Activated CD8-positive, alpha-beta memory T cell treated with anti-CD3 and anti-CD28 coated beads for 24 hours (primary cell): ENCODE measurements at regions not wholly inside any gene's neighbourhood (a gene's known extent, or its start where the extent isn't known, plus 50 kb on each side); places are given as distances from the start of the nearest gene placed in this dataset.
"Not testable (repeated sequence)": the region's sequence is repeated elsewhere in the genome, so short reads cannot be mapped to it uniquely, and the experiment has no call there.

ENCODE experiments used
- DNase-seq: peaks from one replicate; pipeline ENCODE4 v3.0.0-alpha.2; 2020

- DNase-seq, result no peak
Measured at GRCh38 chr14:105927096-105928060, 401.0 kb downstream of the TMEM121 start.

- not testable (repeated sequence) for DNase-seq
Measured at GRCh38 chr14:105928171-105929111, 402.1 kb downstream of the TMEM121 start.

- no peak for DNase-seq
Measured at GRCh38 chr14:105929327-105930081, 403.1 kb downstream of the TMEM121 start.

- DNase-seq, result peak; percentile 49
Measured at GRCh38 chr14:105930572-105930971, 404.2 kb downstream of the TMEM121 start.

GRCh38 chr14:105931808-105932483 lies 405.6 kb downstream of the TMEM121 start:
- peak; percentile 61 for DNase-seq

DNA sequence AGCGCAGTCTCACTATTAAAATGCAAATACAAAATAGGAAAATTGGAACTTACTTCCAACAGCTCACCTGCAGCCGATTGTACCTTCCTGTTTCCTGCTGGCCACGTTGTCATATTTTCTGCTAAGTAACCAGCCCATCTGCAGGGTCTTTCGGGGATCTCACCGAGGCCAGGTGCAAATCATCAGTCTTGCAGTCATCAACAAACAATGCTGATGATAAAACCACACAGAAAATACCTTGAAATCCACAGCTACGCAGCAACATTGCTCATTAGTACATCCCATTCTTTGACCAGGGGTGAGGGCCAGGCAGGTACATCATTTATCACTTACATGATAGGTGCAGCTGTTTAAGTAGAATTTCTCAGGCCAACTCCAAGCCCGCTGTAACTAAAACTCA lies 406.9 kb downstream of the TMEM121 start:
- no peak for DNase-seq

- peak; percentile 44 for DNase-seq
Measured at GRCh38 chr14:105935384-105935783, 409.0 kb downstream of the TMEM121 start.

GRCh38 chr14:105937253-105938054 lies 411.1 kb downstream of the TMEM121 start:
- DNase-seq, result peak; percentile 43

DNA sequence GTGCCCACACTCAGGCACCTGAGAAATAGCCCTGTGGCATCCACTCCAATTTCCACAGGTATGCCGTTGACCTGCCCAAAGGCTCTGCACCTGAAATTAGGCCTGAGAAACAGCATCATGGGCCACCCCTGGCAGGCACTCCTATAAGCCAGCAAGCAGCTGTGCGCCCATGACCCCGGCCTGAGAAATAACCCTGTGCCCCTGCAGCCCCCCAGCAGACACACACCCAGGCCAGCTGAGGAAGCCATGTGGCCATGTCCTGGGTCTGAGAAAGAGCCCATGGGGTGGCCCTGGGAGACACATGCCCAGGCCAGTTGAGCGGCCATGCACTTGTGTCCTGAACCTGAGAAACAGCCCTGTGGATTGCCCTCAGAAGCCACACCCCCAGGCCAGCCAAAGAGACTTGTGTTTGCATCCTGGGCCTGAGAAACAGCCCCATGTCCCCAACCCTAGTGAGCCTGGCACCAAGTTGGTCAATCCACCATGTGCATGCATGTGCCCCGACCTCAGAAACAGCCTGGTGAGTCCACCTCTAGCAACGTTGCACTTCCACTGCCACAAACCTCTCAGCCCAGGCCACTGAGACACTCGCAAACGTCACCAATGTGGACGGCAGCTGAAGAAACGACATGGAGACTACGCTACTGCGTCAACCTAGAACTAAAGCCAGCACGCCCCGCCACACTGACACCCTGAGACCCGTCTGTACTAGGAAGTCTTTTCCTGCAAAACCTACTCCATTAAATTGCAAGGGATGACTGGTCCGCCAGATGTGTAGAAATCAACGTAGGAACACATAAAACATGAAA lies 411.9 kb downstream of the TMEM121 start:
- peak; percentile 35 for DNase-seq

- no peak for DNase-seq
Measured at GRCh38 chr14:105938959-105939358, 412.6 kb downstream of the TMEM121 start.

GRCh38 chr14:105939810-105940508 lies 413.6 kb downstream of the TMEM121 start:
- peak; percentile 54 for DNase-seq

DNA sequence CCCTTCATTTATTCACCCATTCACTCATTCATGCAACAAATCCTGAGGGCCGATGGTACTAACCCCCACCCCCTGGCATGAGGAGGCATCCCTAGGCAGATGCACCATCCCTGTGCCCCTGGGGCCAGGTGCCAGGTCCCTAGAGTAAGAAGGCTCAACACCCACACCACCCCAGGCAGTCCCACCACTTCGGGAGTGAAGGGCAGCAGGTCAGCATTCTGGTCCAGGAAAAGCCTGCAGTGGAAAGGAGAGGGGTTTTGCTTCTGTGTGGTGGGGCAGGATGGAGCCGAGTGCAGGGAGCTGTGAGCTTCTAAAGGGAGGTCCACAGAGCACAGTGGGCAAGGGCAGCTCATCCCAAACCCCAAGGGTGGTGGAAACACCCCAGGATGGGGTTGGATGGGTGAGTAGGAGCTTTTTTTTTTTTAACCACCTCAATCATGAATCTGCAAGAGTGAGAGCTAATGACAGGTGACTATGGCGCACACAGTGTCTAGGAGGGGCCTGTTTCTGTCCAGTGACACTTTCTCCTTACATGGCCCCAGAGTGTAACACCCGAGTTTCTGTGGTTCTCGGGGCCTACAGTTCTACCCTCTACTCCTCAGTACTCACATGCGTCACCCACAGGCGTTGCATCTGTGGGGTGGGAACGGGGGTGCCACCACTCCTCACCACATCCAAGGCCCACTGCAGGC lies 414.3 kb downstream of the TMEM121 start:
- DNase-seq, result peak; percentile 47

DNA sequence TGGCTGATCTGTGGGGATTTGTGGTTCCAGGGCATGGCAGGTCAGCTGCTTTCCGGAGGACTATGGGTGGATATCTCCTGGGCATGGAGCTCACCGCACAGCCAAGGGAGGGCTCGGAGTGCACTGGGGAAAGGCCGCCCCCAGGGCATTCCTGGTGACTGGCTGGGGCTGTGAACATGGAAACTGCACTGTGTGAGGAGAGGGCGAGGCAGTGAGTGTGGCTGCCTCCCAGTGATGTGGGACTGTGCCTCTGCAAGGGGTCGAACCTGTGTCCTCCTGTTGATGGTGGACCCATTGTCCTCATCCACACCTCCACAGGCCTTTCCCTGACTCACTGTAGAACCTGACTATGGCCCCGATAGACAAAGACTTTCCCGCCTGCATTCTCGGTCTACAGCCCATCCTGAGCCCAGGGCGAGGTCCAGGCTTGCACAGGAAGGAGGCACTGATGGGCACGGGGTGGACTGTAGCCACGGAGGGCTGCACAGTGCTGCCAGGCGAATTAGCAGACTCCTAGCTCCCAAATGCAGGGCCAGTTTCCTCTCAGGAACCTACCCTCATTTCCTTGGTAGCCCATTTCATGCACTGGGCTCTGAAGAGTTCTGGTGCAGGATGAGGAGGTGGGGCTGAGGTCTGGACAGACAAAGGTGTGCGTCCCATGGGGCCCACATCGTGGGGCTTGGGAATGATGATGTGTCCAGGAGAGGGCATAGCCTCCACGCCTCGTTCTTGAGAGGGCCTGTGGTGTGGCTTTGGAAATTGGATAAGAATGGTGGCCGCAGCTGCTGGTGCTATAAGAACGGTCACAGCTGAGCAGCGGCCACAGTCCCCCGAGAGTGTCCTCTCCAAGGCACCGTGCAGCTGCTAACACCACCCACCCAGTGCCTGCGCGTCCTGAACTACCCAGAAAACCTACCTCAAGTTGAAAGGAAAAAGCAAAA lies 415.1 kb downstream of the TMEM121 start:
- peak; percentile 40 for DNase-seq

GRCh38 chr14:105942725-105943124 lies 416.3 kb downstream of the TMEM121 start:
- DNase-seq, result peak; percentile 37

- DNase-seq, result peak; percentile 47
Measured at GRCh38 chr14:105943973-105944602, 417.7 kb downstream of the TMEM121 start.

DNA sequence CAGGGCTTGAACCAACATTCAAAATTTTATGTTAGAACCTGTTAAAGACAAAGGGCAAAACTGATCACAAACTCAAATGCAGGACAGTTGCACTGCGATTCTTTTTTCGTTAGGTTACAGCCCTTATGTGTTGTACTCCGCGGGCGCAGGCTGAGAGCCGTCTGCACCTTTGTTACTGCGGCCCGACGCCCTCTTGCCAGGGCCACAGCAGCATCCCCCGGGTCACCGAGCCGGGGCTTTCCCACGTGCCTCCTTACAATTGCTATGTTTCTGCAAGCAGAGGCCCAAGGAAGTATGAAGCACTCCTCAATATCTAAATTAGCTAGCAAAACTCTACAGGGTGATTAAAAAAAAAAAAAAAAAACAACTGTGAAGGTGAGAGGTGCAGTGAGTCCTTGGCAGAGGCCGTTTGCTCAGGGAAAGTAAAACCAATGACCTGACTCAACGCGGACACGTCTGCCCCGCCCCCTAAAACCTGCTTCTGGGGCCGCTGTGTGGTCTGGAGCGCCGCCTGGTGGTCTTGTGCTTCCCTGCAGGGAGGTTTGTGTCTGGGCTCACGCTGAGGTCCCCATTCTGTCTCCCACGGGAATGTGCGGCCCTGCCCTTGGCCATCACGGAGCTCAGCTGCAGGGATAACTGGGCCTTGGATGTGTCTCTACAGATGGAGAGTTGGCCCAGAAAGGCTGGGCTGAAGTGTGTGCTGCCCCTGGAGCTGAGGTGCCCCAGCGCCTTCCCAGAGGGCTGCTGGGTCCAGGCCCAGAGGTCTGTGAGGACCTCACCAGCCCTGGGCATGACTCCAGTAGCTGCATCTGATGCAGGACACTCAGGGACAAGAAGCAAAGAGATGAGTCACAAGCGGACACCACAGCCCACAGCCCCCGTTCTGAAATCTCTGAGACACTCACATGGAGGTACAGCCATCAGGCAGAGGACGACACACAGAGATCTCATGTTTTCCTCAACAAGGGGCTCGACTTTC lies 418.5 kb downstream of the TMEM121 start:
- peak; percentile 93 for DNase-seq
